Tibial nerve (tissue), 3 donors: ENCODE measurements at regions not wholly inside any gene's neighbourhood (a gene's known extent, or its start where the extent isn't known, plus 50 kb on each side); places are given as distances from the start of the nearest gene placed in this dataset.

Experiments used
- CTCF ChIP-seq, 5 experiments: fragments of 200-600 bp in 3 of 5; fragments of 450-650 bp in 2 of 5; sonication (generic) in 3 of 5; IDR thresholded peaks; one replicate each; pipeline ENCODE4 v1.5.1; 2016 to 2019; ENCODE audit warnings: antibody characterized with exemption in 5 of 5, mild to moderate bottlenecking in 3 of 5, moderate library complexity in 2 of 5
- POLR2A ChIP-seq, 2 donors: fragments of 450-650 bp; IDR thresholded peaks; one replicate each; pipeline ENCODE4 v1.6.1; 2017; ENCODE audit warnings: antibody characterized with exemption in 2 of 2, mild to moderate bottlenecking in 2 of 2, moderate library complexity in 2 of 2

- TF ChIP-seq CTCF (IDR thresholded peaks at IDR 0.05) (no peak), POLR2A (IDR thresholded peaks at IDR 0.05) (no peak)
Measured at GRCh38 chr4:18981234-18981615, 959.7 kb upstream of the LCORL start.
